ENCODE measurements at regions not wholly inside any gene's neighbourhood (a gene's known extent, or its start where the extent isn't known, plus 50 kb on each side); places are given as distances from the start of the nearest gene placed in this dataset.

DNA sequence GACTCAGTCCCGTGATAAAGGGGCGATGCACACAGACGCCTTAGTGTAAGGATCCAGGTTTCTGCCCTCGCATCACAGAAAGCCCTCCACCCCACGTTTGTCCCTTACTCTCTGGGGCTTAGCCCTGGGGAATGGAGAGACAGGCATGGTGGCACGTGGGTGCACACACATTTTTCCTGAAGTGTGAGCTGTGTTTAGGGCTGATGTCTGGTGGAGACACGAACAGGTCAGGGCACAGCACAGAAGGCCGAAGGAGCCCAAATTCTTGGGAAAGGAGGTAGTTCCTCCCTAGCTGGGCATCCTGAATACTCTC, 84.3 kb upstream of the DHRSX start:
- TF ChIP-seq, protein P1, sequence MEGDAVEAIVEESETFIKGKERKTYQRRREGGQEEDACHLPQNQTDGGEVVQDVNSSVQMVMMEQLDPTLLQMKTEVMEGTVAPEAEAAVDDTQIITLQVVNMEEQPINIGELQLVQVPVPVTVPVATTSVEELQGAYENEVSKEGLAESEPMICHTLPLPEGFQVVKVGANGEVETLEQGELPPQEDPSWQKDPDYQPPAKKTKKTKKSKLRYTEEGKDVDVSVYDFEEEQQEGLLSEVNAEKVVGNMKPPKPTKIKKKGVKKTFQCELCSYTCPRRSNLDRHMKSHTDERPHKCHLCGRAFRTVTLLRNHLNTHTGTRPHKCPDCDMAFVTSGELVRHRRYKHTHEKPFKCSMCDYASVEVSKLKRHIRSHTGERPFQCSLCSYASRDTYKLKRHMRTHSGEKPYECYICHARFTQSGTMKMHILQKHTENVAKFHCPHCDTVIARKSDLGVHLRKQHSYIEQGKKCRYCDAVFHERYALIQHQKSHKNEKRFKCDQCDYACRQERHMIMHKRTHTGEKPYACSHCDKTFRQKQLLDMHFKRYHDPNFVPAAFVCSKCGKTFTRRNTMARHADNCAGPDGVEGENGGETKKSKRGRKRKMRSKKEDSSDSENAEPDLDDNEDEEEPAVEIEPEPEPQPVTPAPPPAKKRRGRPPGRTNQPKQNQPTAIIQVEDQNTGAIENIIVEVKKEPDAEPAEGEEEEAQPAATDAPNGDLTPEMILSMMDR (IDR thresholded peaks at IDR 0.05; ENCODE audit: borderline replicate concordance, insufficient read depth, low read depth, low read length): no peak
- no peak overlapping the region for H3K4me3 ChIP-seq (ENCODE audit: low read depth, low read length)

DNA sequence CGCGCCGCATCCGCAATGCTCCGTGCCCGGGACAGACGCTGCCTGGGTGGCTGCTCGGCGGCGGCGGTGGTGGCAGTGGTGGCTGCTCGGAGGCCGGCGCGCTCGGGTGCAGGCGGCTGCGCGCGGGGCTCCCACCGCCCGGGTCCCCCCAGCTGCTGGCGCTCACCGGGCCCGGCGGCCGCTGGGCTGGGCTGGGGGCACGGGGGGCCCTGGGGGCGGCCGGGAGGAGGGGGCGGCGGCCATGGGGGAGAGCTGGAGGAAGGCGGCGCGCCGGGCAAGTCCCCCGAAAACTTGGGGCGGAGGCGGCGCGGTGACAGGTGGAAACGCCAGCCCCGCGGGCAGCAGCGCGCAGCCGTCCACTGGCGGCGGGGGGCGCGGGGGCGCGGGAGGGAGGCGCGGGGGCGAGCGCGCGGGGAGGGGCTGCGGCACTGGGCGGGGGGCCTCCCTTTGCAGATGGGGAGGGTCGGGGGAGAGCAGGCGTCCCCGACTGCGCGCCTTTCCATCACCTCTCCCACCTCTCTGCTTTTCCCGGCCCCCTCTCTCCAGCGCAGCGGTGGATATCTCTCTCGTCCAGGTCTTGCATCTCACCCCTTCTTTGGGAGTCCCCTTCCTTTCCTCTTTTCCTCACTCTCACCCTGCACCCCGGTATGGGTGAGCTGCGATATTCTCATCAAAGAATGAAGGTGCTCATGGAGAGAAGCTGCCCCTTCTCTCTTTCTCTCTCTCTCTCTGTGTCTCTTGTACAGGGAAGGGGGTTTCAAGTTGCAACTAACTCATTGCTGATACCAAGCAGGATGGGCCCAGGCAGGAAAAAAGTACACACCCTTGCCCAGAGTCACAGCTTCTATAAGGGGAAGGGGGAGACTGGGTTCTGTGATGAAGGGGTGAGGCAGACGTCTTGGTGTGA, 83.7 kb upstream of the DHRSX start:
- H3K4me3 ChIP-seq (ENCODE audit: low read depth, low read length): no peak overlapping the region
- TF ChIP-seq, protein P1 (IDR thresholded peaks at IDR 0.05; ENCODE audit: borderline replicate concordance, insufficient read depth, low read depth, low read length): no peak

DNA sequence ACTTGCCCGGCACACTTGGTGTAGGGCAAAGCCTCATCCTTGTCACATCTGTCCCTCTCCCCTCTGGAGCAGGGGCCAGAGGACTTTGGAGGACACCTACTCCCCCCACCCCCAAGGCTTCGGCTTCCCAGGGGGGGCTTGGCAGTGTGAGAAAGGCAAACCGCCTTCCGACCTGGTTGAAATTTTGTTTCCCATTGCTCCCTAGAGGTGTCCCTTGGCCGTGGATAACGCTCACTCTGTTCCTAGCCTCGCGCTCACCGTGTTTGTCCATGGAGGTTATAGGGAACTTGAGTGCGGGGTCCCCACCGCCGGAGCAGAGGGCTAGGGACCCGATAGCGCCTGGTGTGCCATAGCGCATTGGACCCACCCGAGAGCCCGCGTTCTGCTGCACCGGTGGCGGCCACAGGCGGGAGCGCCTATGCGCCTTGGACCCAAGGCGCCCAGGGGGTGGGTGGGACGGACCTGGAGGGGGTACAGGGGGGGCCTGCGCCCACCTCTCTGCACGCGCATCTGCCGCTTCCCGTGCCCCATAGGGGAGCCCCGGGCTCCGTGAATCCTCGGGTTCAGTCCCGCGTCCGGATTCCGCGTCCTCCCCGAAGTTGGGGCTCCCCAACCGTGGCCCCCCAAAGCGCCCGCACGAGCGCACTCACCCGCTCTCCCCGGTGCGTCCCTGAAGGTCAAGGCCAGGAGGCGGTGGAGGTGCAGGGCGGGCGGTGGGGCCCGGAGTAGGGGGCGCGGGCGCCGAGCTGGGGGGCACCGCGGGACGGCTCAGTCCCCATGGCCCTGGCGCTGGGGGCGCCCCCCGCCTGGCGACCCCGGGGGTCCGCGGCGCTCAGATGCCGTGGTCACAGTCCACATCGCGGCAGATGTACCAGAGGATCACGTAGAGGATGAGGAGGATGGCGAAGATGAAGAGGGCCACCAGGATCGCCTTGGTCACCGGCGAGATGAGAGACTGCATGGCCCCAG, 82.7 kb upstream of the DHRSX start:
- H3K4me3 ChIP-seq (ENCODE audit: low read depth, low read length): no peak overlapping the region
- TF ChIP-seq, protein P1 (IDR thresholded peaks at IDR 0.05; ENCODE audit: borderline replicate concordance, insufficient read depth, low read depth, low read length): no peak

DNA sequence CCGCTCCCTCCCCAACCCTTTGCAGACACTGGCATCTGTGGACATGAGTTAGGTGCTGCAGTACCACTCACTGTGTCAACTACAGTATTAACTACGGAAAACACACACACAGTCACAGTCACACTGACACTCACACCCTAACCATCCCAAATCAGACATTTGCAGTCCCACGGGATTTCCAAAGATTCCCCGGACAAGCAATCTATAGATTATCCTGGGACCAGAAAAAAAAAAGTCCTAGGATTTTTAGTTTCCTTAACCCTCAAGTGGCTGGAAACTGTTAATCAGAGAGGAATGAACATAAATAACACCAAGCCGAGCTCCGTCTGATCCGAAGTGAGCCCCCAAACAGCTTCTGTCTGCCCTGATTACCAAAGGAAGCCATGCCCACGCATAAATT, 81.9 kb upstream of the DHRSX start:
- H3K4me3 ChIP-seq (ENCODE audit: low read depth, low read length): no peak overlapping the region
- TF ChIP-seq, protein P1 (IDR thresholded peaks at IDR 0.05; ENCODE audit: borderline replicate concordance, insufficient read depth, low read depth, low read length): no peak

DNA sequence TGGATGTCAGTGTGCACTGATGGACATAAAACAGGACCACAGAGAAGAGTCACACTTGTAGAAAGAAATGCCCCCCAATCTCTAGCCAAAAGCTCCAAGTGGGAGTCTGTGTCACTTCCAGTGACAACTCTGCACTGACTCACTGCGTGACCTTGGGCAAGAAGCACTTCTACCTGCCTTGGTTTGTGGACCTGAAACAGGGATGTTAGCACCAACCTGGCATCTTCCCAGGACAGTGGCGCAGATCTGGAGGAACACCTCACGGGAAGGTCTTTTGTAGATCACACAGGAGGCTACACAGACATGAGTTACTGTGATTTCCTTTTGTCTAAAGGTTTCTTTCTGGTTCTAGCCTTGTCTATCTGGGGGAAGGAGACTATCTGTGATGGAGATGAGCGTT, 80.5 kb upstream of the DHRSX start:
- TF ChIP-seq, protein P1 (IDR thresholded peaks at IDR 0.05; ENCODE audit: borderline replicate concordance, insufficient read depth, low read depth, low read length): no peak
- no peak overlapping the region for H3K4me3 ChIP-seq (ENCODE audit: low read depth, low read length)

DNA sequence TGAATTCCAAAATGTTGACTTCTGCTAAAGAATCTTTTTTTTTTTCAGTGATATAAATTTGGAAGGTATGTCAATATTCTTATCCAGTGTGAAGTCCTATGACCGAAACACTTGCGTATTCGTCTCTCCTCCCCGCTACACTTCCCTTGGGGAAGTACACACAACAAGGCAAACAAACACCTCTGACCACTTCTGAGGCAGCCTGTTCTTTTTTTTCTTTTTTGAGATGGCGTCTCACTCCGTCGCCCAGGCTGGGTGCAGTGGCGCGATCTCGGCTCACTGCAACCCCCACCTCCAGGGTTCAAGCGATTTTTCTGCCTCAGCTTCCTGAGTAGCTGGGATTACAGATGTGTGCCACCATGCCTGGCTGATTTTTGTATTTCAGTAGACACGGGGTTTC, 78.1 kb upstream of the DHRSX start:
- TF ChIP-seq, protein P1 (IDR thresholded peaks at IDR 0.05; ENCODE audit: borderline replicate concordance, insufficient read depth, low read depth, low read length): no peak
- H3K4me3 ChIP-seq (ENCODE audit: low read depth, low read length): no peak overlapping the region
